Tibial nerve (tissue), 4 donors: ENCODE measurements at regions not wholly inside any gene's neighbourhood (a gene's known extent, or its start where the extent isn't known, plus 50 kb on each side); places are given as distances from the start of the nearest gene placed in this dataset.

Experiments used
- CTCF ChIP-seq, 5 experiments: fragments of 200-600 bp in 3 of 5; fragments of 450-650 bp in 2 of 5; sonication (generic) in 3 of 5; IDR thresholded peaks; one replicate each; pipeline ENCODE4 v1.5.1; 2016 to 2019; ENCODE audit warnings: antibody characterized with exemption in 5 of 5, mild to moderate bottlenecking in 3 of 5, moderate library complexity in 2 of 5
- EP300 ChIP-seq, 2 donors: sonication (generic); formaldehyde crosslinking; IDR thresholded peaks; one replicate each; pipeline ENCODE4 v1.6.1; 2017; ENCODE audit warnings: antibody characterized with exemption in 2 of 2, mild to moderate bottlenecking in 1 of 2

GRCh38 chr10:8556321-8556720, 501.8 kb downstream of the GATA3 start:
- TF ChIP-seq CTCF (IDR thresholded peaks at IDR 0.05) (no peak), EP300 (IDR thresholded peaks at IDR 0.05) (no peak)
